ENCODE measurements at regions not wholly inside any gene's neighbourhood (a gene's known extent, or its start where the extent isn't known, plus 50 kb on each side); places are given as distances from the start of the nearest gene placed in this dataset.
A peak's percentile ranks its signal among the peaks of the same experiment; 100 is the strongest.

DNA sequence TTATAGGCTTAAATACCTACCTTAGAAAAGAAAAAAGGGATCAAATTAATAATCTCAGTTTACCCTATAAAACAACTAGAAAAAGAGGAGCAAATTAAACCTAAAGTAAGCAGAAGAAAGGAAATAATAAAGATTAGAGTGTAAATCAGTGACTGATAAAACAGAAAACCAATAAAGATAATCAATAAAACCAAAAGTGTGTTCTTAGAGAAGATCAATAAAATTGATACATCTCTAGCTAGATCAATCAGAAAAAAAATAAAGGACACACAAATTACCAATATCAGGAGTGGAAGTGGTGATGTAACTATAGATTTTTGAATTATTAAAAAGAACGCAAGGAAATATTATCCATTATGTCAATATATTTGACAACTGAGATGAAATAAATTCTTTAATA lies 69.2 kb upstream of the NAMPT start:
- DNase-seq (ENCODE audit: low spot score), result no peak
- TF ChIP-seq, protein P1, sequence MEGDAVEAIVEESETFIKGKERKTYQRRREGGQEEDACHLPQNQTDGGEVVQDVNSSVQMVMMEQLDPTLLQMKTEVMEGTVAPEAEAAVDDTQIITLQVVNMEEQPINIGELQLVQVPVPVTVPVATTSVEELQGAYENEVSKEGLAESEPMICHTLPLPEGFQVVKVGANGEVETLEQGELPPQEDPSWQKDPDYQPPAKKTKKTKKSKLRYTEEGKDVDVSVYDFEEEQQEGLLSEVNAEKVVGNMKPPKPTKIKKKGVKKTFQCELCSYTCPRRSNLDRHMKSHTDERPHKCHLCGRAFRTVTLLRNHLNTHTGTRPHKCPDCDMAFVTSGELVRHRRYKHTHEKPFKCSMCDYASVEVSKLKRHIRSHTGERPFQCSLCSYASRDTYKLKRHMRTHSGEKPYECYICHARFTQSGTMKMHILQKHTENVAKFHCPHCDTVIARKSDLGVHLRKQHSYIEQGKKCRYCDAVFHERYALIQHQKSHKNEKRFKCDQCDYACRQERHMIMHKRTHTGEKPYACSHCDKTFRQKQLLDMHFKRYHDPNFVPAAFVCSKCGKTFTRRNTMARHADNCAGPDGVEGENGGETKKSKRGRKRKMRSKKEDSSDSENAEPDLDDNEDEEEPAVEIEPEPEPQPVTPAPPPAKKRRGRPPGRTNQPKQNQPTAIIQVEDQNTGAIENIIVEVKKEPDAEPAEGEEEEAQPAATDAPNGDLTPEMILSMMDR (conservative IDR thresholded peaks at IDR 0.05; ENCODE audit: low read depth, low read length), result no peak
- TF ChIP-seq EZH2 (IDR thresholded peaks at IDR 0.05; ENCODE audit: borderline replicate concordance, low read depth, low read length, poor library complexity, severe bottlenecking), result no peak
- Histone ChIP-seq H3K27ac (ENCODE audit: low read depth, low read length, poor library complexity, severe bottlenecking) (no peak overlapping the region), H3K4me1 (ENCODE audit: insufficient read depth, low read length, poor library complexity, severe bottlenecking) (peaks cover 5% of the 10 kb centered on the region), H3K36me3 (ENCODE audit: insufficient read depth, low read length, poor library complexity, severe bottlenecking) (no peaks in the 10 kb centered on the region), H3K9me3 (ENCODE audit: low read depth, low read length, poor library complexity, severe bottlenecking) (no peaks in the 10 kb centered on the region), H3K27me3 (replicated peaks; ENCODE audit: insufficient read depth, low read depth, low read length, poor library complexity) (no peaks in the 10 kb centered on the region), H3K4me3 (ENCODE audit: low read depth, low read length, poor library complexity, severe bottlenecking) (no peak overlapping the region)
- BruUV-seq (replicated peaks), result no TSS peak
- intact Hi-C loops (cut with micrococcal nuclease; ENCODE audit: unreplicated experiment), result no loop called here
- ChIA-PET POLR2A (ENCODE audit: low non-redundant PET) (no interaction called here), CTCF (no interaction called here)

DNA sequence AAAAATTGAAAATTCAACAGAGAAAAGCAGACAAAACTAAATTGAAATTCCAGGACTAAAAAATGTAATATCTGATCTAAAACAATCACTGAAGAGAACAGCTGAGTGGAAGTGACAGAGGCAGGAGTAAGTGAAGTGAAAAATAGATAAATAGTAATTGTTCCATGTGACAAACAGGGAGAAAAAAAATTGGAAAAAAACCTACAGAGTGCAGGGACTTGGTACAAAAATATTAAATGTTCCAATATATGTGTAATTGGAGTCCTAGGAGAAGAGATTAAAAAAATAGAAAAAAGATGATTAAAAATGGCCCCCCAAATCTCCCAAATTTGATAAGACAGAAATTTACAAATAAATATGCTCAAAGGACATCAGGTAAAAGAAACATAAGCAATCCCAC lies 63.4 kb upstream of the NAMPT start:
- no peak for DNase-seq (ENCODE audit: low spot score)
- CTCF ChIA-PET, result no interaction called here
- no peaks in the 10 kb centered on the region for H3K27me3 ChIP-seq (replicated peaks; ENCODE audit: insufficient read depth, low read depth, low read length, poor library complexity)
- no peak for TF ChIP-seq EZH2 (IDR thresholded peaks at IDR 0.05; ENCODE audit: borderline replicate concordance, low read depth, low read length, poor library complexity, severe bottlenecking)
- TF ChIP-seq, protein P1 (conservative IDR thresholded peaks at IDR 0.05; ENCODE audit: low read depth, low read length), result no peak
- no peak overlapping the region for H3K4me3 ChIP-seq (ENCODE audit: low read depth, low read length, poor library complexity, severe bottlenecking)
- no TSS peak for BruUV-seq (replicated peaks)
- no peaks in the 10 kb centered on the region for H3K36me3 ChIP-seq (ENCODE audit: insufficient read depth, low read length, poor library complexity, severe bottlenecking)
- H3K9me3 ChIP-seq (ENCODE audit: low read depth, low read length, poor library complexity, severe bottlenecking), result peaks cover 8% of the 10 kb centered on the region
- POLR2A ChIA-PET (ENCODE audit: low non-redundant PET), result no interaction called here
- H3K27ac ChIP-seq (ENCODE audit: low read depth, low read length, poor library complexity, severe bottlenecking), result no peak overlapping the region
- intact Hi-C loops (cut with micrococcal nuclease; ENCODE audit: unreplicated experiment), result no loop called here
- peaks cover 20% of the 10 kb centered on the region for H3K4me1 ChIP-seq (ENCODE audit: insufficient read depth, low read length, poor library complexity, severe bottlenecking)

DNA sequence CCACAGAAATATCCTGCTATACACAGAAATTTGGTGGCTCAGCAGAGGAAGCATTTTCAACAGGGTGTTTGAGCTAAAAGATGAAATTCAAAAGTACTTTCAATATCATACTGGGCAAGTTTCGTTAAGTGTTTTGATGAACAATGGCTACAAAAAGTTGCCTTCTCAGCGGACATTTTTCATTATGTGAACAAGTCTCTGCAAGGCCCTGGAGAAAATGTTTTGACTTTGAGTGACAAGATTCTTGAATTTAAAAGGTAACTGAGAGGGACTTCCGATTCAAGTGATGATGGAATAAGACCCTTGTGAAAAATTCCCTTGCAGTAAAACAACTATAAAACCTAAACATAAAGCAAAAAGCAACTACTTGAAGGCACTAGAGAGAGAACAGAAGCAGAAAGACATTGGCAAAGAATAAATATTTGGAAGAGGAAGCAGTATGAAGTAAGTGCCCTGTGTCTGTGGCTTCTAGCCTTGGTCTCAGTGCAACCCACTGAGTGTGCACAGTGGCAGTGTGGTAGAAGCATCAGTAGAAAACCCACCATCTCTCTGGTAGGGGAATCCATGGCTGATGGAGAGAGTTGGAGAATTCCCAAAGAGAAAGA lies 62.5 kb upstream of the NAMPT start:
- H3K4me1 ChIP-seq (ENCODE audit: insufficient read depth, low read length, poor library complexity, severe bottlenecking), result peaks cover 20% of the 10 kb centered on the region
- H3K27me3 ChIP-seq (replicated peaks; ENCODE audit: insufficient read depth, low read depth, low read length, poor library complexity), result no peaks in the 10 kb centered on the region
- BruUV-seq (replicated peaks), result no TSS peak
- no peak overlapping the region for H3K4me3 ChIP-seq (ENCODE audit: low read depth, low read length, poor library complexity, severe bottlenecking)
- ChIA-PET POLR2A (ENCODE audit: low non-redundant PET) (no interaction called here), CTCF (no interaction called here)
- TF ChIP-seq, protein P1 (conservative IDR thresholded peaks at IDR 0.05; ENCODE audit: low read depth, low read length), result no peak
- no peak for TF ChIP-seq EZH2 (IDR thresholded peaks at IDR 0.05; ENCODE audit: borderline replicate concordance, low read depth, low read length, poor library complexity, severe bottlenecking)
- intact Hi-C loops (cut with micrococcal nuclease; ENCODE audit: unreplicated experiment), result no loop called here
- no peak for DNase-seq (ENCODE audit: low spot score)
- peaks cover 8% of the 10 kb centered on the region for H3K9me3 ChIP-seq (ENCODE audit: low read depth, low read length, poor library complexity, severe bottlenecking)
- H3K27ac ChIP-seq (ENCODE audit: low read depth, low read length, poor library complexity, severe bottlenecking), result peak overlapping the region; percentile 28
- no peaks in the 10 kb centered on the region for H3K36me3 ChIP-seq (ENCODE audit: insufficient read depth, low read length, poor library complexity, severe bottlenecking)

Measured in A673 (cell line).